GM19455 (cell line): ENCODE measurements at regions not wholly inside any gene's neighbourhood (a gene's known extent, or its start where the extent isn't known, plus 50 kb on each side); places are given as distances from the start of the nearest gene placed in this dataset.
"Not testable (repeated sequence)": the region's sequence is repeated elsewhere in the genome, so short reads cannot be mapped to it uniquely, and the experiment has no call there.

Experiments used
- ATAC-seq: cut with Tn5 transposase; IDR thresholded peaks from one replicate; pipeline ENCODE4 v1.9.1; 2021; ENCODE audit not compliant: unreplicated experiment

- ATAC-seq: no peak
Measured at GRCh38 chr19:28318469-28319179, 894.3 kb downstream of the UQCRFS1 start.

- no peak for ATAC-seq
Measured at GRCh38 chr19:28316464-28316863, 896.5 kb downstream of the UQCRFS1 start.

- no peak for ATAC-seq
Measured at GRCh38 chr19:28314756-28315155, 898.2 kb downstream of the UQCRFS1 start.

GRCh38 chr19:28314287-28314686, 898.7 kb downstream of the UQCRFS1 start:
- no peak for ATAC-seq

GRCh38 chr19:28313633-28314032, 899.3 kb downstream of the UQCRFS1 start:
- no peak for ATAC-seq

- ATAC-seq: no peak
Measured at GRCh38 chr19:28312269-28312668, 900.7 kb downstream of the UQCRFS1 start.

GRCh38 chr19:28310829-28311228, 902.1 kb downstream of the UQCRFS1 start:
- ATAC-seq: not testable (repeated sequence)

GRCh38 chr19:28309070-28309469, 903.9 kb downstream of the UQCRFS1 start:
- ATAC-seq: no peak

- ATAC-seq: no peak
Measured at GRCh38 chr19:28307963-28308362, 905.0 kb downstream of the UQCRFS1 start.

GRCh38 chr19:28307487-28307886, 905.5 kb downstream of the UQCRFS1 start:
- ATAC-seq: no peak

GRCh38 chr19:28305513-28305912, 907.4 kb downstream of the UQCRFS1 start:
- ATAC-seq: no peak

GRCh38 chr19:28303502-28303901, 909.4 kb downstream of the UQCRFS1 start:
- no peak for ATAC-seq

- ATAC-seq: no peak
Measured at GRCh38 chr19:28301961-28302360, 911.0 kb downstream of the UQCRFS1 start.

- ATAC-seq: no peak
Measured at GRCh38 chr19:28301463-28301862, 911.5 kb downstream of the UQCRFS1 start.

- no peak for ATAC-seq
Measured at GRCh38 chr19:28299649-28300048, 913.3 kb downstream of the UQCRFS1 start.

GRCh38 chr19:28297586-28298157, 915.3 kb downstream of the UQCRFS1 start:
- ATAC-seq: no peak

- ATAC-seq: no peak
Measured at GRCh38 chr19:28297036-28297435, 915.9 kb downstream of the UQCRFS1 start.

- ATAC-seq: no peak
Measured at GRCh38 chr19:28296506-28296905, 916.4 kb downstream of the UQCRFS1 start.

- ATAC-seq: not testable (repeated sequence)
Measured at GRCh38 chr19:28294975-28295374, 918.0 kb downstream of the UQCRFS1 start.

GRCh38 chr19:28294395-28294794, 918.6 kb downstream of the UQCRFS1 start:
- ATAC-seq: no peak

- no peak for ATAC-seq
Measured at GRCh38 chr19:28293685-28294084, 919.3 kb downstream of the UQCRFS1 start.

- ATAC-seq: no peak
Measured at GRCh38 chr19:28292822-28293500, 920.0 kb downstream of the UQCRFS1 start.
